Transverse colon (tissue), 4 donors: ENCODE measurements at regions not wholly inside any gene's neighbourhood (a gene's known extent, or its start where the extent isn't known, plus 50 kb on each side); places are given as distances from the start of the nearest gene placed in this dataset.

ENCODE experiments used
- EP300 ChIP-seq: sonication (generic); formaldehyde crosslinking; IDR thresholded peaks from one replicate; pipeline ENCODE4 v1.6.1; 2017; ENCODE audit warnings: antibody characterized with exemption, low read depth
- POLR2A ChIP-seq: fragments of 450-650 bp; IDR thresholded peaks from one replicate; pipeline ENCODE4 v1.6.1; 2016; ENCODE audit warnings: antibody characterized with exemption, mild to moderate bottlenecking, moderate library complexity
- POLR2AphosphoS5 ChIP-seq, 3 donors: sonication (generic); formaldehyde crosslinking; IDR thresholded peaks; one replicate each; pipeline ENCODE4 v1.6.1; 2016; ENCODE audit warnings: antibody characterized with exemption in 3 of 3
- TF ChIP-seq, protein P1 (sequence below), 5 experiments: fragments of 200-600 bp in 3 of 5; fragments of 450-650 bp in 2 of 5; sonication (generic) in 3 of 5; IDR thresholded peaks; 1 replicate in 2 of 5; 2 replicates in 3 of 5; pipeline ENCODE4 v1.5.1; 2016 to 2017; ENCODE audit warnings: antibody characterized with exemption in 5 of 5, inconsistent platforms in 3 of 5, mild to moderate bottlenecking in 2 of 5, moderate library complexity in 1 of 5

DNA sequence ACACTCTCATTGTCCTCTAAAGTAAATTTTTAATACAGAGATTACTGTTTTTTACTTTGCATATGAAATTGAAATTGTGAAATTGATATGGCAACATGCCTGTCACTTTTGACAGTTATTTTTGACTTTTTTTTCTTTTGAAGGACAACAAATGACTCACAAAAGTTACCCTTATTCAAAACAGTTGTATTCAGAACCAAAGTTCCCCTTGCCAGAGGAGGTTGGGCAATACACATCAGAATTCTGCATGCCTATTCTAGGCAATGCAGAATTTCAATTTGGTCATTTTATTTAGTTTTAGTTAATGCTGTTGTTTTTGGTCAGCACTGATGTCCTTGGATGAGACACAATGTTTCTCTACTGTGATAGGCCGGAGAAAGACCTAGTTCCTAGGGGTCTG lies 299.1 kb upstream of the PRR16 start:
- TF ChIP-seq, protein P1, sequence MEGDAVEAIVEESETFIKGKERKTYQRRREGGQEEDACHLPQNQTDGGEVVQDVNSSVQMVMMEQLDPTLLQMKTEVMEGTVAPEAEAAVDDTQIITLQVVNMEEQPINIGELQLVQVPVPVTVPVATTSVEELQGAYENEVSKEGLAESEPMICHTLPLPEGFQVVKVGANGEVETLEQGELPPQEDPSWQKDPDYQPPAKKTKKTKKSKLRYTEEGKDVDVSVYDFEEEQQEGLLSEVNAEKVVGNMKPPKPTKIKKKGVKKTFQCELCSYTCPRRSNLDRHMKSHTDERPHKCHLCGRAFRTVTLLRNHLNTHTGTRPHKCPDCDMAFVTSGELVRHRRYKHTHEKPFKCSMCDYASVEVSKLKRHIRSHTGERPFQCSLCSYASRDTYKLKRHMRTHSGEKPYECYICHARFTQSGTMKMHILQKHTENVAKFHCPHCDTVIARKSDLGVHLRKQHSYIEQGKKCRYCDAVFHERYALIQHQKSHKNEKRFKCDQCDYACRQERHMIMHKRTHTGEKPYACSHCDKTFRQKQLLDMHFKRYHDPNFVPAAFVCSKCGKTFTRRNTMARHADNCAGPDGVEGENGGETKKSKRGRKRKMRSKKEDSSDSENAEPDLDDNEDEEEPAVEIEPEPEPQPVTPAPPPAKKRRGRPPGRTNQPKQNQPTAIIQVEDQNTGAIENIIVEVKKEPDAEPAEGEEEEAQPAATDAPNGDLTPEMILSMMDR (IDR thresholded peaks at IDR 0.05): no peak
- TF ChIP-seq POLR2A: no peak
- no peak for TF ChIP-seq POLR2AphosphoS5 (IDR thresholded peaks at IDR 0.05)
- TF ChIP-seq EP300: no peak
